Sciatic nerve (tissue), 2 donors: ENCODE measurements at regions not wholly inside any gene's neighbourhood (a gene's known extent, or its start where the extent isn't known, plus 50 kb on each side); places are given as distances from the start of the nearest gene placed in this dataset.

ENCODE experiments used
- ATAC-seq: fragments of 200-7000 bp; cut with Tn5 transposase; one replicate; pipeline ENCODE4 v1.9.1; 2020; ENCODE audit warnings: mild to moderate bottlenecking, moderate library complexity
- DNase-seq: peaks from one replicate; pipeline ENCODE4 v3.0.0-alpha.2; 2020; ENCODE audit warnings: low spot score
- intact Hi-C: fragments of 100-400 bp; cut with DNase I; formaldehyde crosslinking; loops from one replicate; pipeline ENCODE4 v1.14.2; 2022
- donor health status: DM: no; HTN: no; CAD: no.
- donor health status: DM: no; HTN: no; CAD: no.

DNA sequence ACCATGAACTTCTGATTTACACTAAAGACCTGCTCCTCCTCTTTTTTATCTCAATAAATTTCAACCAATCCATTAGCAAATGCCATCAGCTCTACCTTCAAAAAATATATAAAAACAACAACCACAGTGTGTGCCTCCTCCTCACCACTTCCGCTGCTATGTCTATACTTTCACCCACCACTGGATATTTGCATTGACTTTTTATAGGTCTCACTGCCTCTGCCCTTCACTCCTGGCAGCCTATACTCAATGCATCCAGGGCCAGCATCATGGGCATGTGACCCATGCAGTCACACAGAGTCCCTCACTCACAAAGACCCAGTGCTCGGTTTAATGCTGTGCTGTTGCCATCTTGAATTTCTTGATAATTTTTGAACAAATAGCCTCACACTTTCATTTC is 53.5 kb upstream of the CCDC54 start:
- no peak for ATAC-seq
- intact Hi-C loops, result no loop called here
- no peak for DNase-seq

- no peak for ATAC-seq
Observed at GRCh38 chr3:107325446-107325845, 51.8 kb upstream of the CCDC54 start.

More at GRCh38 chr3:107325446-107325845, 51.8 kb upstream of the CCDC54 start:
- no peak for DNase-seq
- intact Hi-C loops, result no loop called here
